Peyer's patch (tissue), 4 donors: ENCODE measurements at regions not wholly inside any gene's neighbourhood (a gene's known extent, or its start where the extent isn't known, plus 50 kb on each side); places are given as distances from the start of the nearest gene placed in this dataset.

Experiments used
- DNase-seq, 3 donors: peaks; one replicate each; pipeline ENCODE4 v3.0.0-alpha.2; 2017 to 2019
- H3K27ac ChIP-seq, 4 donors: fragments of 200-600 bp; sonication (generic); one replicate each; pipeline ENCODE4 v1.5.1; 2016 to 2019
- H3K27me3 ChIP-seq, 2 donors: fragments of 200-600 bp; sonication (generic); one replicate each; pipeline ENCODE4 v1.5.1; 2019
- H3K36me3 ChIP-seq, 3 donors: fragments of 200-600 bp; sonication (generic); one replicate each; pipeline ENCODE4 v1.5.1; 2016 to 2019
- H3K4me1 ChIP-seq, 4 donors: fragments of 200-600 bp; sonication (generic); one replicate each; pipeline ENCODE4 v1.5.1; 2016 to 2019
- H3K4me3 ChIP-seq, 4 donors: fragments of 200-600 bp; sonication (generic); 1 replicate in 3 of 4; 2 replicates in 1 of 4; pipeline ENCODE4 v1.5.1; 2016 to 2019; ENCODE audit warnings: mild to moderate bottlenecking in 1 of 4
- H3K9me3 ChIP-seq, 4 donors: fragments of 200-600 bp; sonication (generic); one replicate each; pipeline ENCODE4 v1.5.1; 2016 to 2019; ENCODE audit warnings: mild to moderate bottlenecking in 1 of 4
- CTCF ChIP-seq, 6 experiments: fragments of 450-650 bp in 4 of 6; fragments of 200-600 bp in 2 of 6; sonication (generic) in 1 of 6; IDR thresholded peaks; one replicate each; pipeline ENCODE4 v1.5.1; 2017 to 2019; ENCODE audit warnings: antibody characterized with exemption in 6 of 6, mild to moderate bottlenecking in 3 of 6, moderate library complexity in 1 of 6
- POLR2A ChIP-seq, 2 donors: fragments of 450-650 bp; IDR thresholded peaks; one replicate each; pipeline ENCODE4 v1.5.1; 2017; ENCODE audit warnings: antibody characterized with exemption in 2 of 2, mild to moderate bottlenecking in 2 of 2, moderate library complexity in 2 of 2

GRCh38 chr6:105787747-105788146 lies 298.4 kb upstream of the PRDM1 start:
- Histone ChIP-seq H3K9me3 (no peaks in the 10 kb centered on the region), H3K27me3 (no peaks in the 10 kb centered on the region), H3K36me3 (no peaks in the 10 kb centered on the region), H3K4me1 (no peaks in the 10 kb centered on the region), H3K4me3 (no peak overlapping the region), H3K27ac (no peak overlapping the region)
- TF ChIP-seq POLR2A (IDR thresholded peaks at IDR 0.05), result no peak
- no peak for TF ChIP-seq CTCF (IDR thresholded peaks at IDR 0.05)
- no peak for DNase-seq

GRCh38 chr6:105786890-105787655 lies 299.1 kb upstream of the PRDM1 start:
- H3K4me1 ChIP-seq, result no peaks in the 10 kb centered on the region
- no peak overlapping the region for H3K27ac ChIP-seq
- TF ChIP-seq POLR2A (IDR thresholded peaks at IDR 0.05) (no peak), CTCF (IDR thresholded peaks at IDR 0.05) (no peak)
- no peaks in the 10 kb centered on the region for H3K9me3 ChIP-seq
- no peaks in the 10 kb centered on the region for H3K36me3 ChIP-seq
- H3K27me3 ChIP-seq, result no peaks in the 10 kb centered on the region
- no peak overlapping the region for H3K4me3 ChIP-seq
- no peak for DNase-seq

GRCh38 chr6:105786449-105786848 lies 299.7 kb upstream of the PRDM1 start:
- no peak overlapping the region for H3K27ac ChIP-seq

GRCh38 chr6:105785066-105785811 lies 300.9 kb upstream of the PRDM1 start:
- no peak for TF ChIP-seq CTCF (IDR thresholded peaks at IDR 0.05)
- no peak for TF ChIP-seq POLR2A (IDR thresholded peaks at IDR 0.05)
- Histone ChIP-seq H3K27ac (no peak overlapping the region), H3K4me3 (no peak overlapping the region), H3K9me3 (no peaks in the 10 kb centered on the region), H3K27me3 (no peaks in the 10 kb centered on the region), H3K36me3 (no peaks in the 10 kb centered on the region), H3K4me1 (no peaks in the 10 kb centered on the region)
- DNase-seq, result no peak

More at GRCh38 chr6:105786449-105786848, 299.7 kb upstream of the PRDM1 start:
- H3K4me1 ChIP-seq, result no peaks in the 10 kb centered on the region
- TF ChIP-seq POLR2A (IDR thresholded peaks at IDR 0.05) (no peak), CTCF (IDR thresholded peaks at IDR 0.05) (no peak)
- H3K4me3 ChIP-seq, result no peak overlapping the region
- no peaks in the 10 kb centered on the region for H3K9me3 ChIP-seq
- no peaks in the 10 kb centered on the region for H3K27me3 ChIP-seq
- no peaks in the 10 kb centered on the region for H3K36me3 ChIP-seq
- DNase-seq, result no peak

- no peak for TF ChIP-seq POLR2A (IDR thresholded peaks at IDR 0.05)
- TF ChIP-seq CTCF (IDR thresholded peaks at IDR 0.05), result no peak
- Histone ChIP-seq H3K27ac (no peak overlapping the region), H3K4me1 (no peaks in the 10 kb centered on the region), H3K9me3 (no peaks in the 10 kb centered on the region), H3K4me3 (no peak overlapping the region), H3K36me3 (no peaks in the 10 kb centered on the region), H3K27me3 (no peaks in the 10 kb centered on the region)
- DNase-seq, result no peak
Measured at GRCh38 chr6:105784179-105784578, 302.0 kb upstream of the PRDM1 start.
